ENCODE measurements at regions not wholly inside any gene's neighbourhood (a gene's known extent, or its start where the extent isn't known, plus 50 kb on each side); places are given as distances from the start of the nearest gene placed in this dataset.

DNA sequence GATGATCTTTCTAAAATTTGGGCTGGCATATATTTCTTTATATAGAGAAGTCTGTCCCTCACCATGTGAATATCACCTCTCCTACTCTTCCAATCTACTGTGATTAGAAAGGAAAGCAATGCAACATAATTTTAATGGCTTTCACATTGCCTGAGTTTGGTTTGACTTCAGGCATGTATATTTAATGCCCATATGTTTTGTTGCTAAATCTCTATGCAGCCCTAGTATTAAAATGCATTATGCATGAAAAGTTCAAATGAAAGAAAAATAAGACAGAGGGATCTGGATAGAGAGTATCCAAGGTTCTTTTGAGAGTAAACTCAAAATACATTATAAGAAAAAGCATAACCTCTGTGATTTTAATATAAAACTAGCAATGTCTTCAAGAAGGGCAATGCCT lies 518.3 kb downstream of the PRR16 start:
- intact Hi-C loops (cut with micrococcal nuclease) = no loop called here
- Histone ChIP-seq H3K9ac (ENCODE audit: low read length) (no peak overlapping the region), H3K27me3 (replicated peaks in 1 of 4; ENCODE audit: control extremely low read depth in 1 of 4, control insufficient read depth in 3 of 4, insufficient read depth in 4 of 4, low read length in 3 of 4) (no peaks in the 10 kb centered on the region), H4K20me1 (ENCODE audit: control insufficient read depth, insufficient read depth, low read length, poor library complexity, severe bottlenecking) (no peaks in the 10 kb centered on the region), H3K4me1 (ENCODE audit: control insufficient read depth in 2 of 2, insufficient read depth in 2 of 2, low read length in 2 of 2) (no peaks in the 10 kb centered on the region), H3K4me3 (ENCODE audit: control extremely low read depth in 1 of 5, extremely low read depth in 1 of 5, insufficient read depth in 1 of 5, low read depth in 2 of 5, low read length in 4 of 5) (no peak overlapping the region), H3K79me2 (ENCODE audit: control insufficient read depth, insufficient read depth, low read length) (no peaks in the 10 kb centered on the region), H3K4me2 (replicated peaks; ENCODE audit: low read depth, low read length, poor library complexity, severe bottlenecking) (no peak overlapping the region), H3K36me3 (replicated peaks in 1 of 2; ENCODE audit: control extremely low read depth in 1 of 2, control insufficient read depth in 1 of 2, extremely low read depth in 1 of 2, insufficient read depth in 2 of 2, low read length in 1 of 2) (no peaks in the 10 kb centered on the region), H3K27ac (ENCODE audit: low read length in 2 of 2) (no peak overlapping the region), H2AFZ (ENCODE audit: insufficient read depth, low read depth, low read length, poor library complexity, severe bottlenecking) (no peak overlapping the region), H3K9me3 (ENCODE audit: control extremely low read depth in 1 of 3, control insufficient read depth in 2 of 3, insufficient read depth in 1 of 3, low read length in 2 of 3) (no peaks in the 10 kb centered on the region)
- ChIA-PET POLR2A (no interaction called here), CTCF (no interaction called here)
- DNase-seq (no peak), ATAC-seq (ENCODE audit: low read depth) (no peak)
- Mint-ChIP-seq H3K27me3 (no peaks in the 10 kb centered on the region), H3K4me3 (no peak overlapping the region), H3K27ac (no peak overlapping the region), H3K9me3 (ENCODE audit: insufficient read depth) (no peaks in the 10 kb centered on the region), H3K4me1 (no peaks in the 10 kb centered on the region)
- no peak for TF ChIP-seq EZH2 (IDR thresholded peaks at IDR 0.05; ENCODE audit: borderline replicate concordance, insufficient read depth, low read depth, low read length, poor library complexity, severe bottlenecking)
- TF ChIP-seq, protein P1, sequence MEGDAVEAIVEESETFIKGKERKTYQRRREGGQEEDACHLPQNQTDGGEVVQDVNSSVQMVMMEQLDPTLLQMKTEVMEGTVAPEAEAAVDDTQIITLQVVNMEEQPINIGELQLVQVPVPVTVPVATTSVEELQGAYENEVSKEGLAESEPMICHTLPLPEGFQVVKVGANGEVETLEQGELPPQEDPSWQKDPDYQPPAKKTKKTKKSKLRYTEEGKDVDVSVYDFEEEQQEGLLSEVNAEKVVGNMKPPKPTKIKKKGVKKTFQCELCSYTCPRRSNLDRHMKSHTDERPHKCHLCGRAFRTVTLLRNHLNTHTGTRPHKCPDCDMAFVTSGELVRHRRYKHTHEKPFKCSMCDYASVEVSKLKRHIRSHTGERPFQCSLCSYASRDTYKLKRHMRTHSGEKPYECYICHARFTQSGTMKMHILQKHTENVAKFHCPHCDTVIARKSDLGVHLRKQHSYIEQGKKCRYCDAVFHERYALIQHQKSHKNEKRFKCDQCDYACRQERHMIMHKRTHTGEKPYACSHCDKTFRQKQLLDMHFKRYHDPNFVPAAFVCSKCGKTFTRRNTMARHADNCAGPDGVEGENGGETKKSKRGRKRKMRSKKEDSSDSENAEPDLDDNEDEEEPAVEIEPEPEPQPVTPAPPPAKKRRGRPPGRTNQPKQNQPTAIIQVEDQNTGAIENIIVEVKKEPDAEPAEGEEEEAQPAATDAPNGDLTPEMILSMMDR (IDR thresholded peaks at IDR 0.05) = no peak

DNA sequence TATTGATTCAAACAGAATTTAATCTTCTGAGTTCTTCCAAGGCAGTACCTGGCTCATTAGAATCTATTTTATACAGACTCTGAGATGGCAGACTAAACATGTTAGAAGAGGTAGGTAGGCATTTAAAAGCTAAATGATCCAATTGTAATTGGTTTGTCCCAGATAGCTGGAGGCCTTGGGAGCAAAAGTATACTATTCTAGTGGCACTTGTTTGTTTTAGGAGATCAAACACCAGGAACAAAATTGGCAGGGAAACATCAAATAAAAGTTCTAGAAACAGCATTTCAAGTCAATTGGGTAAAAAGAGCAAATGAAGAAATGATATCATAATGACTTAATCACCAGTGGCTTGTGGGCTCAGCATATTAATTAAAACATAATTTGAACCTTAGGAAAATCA lies 521.4 kb downstream of the PRR16 start:
- no peak overlapping the region for H3K4me3 Mint-ChIP-seq
- intact Hi-C loops (cut with micrococcal nuclease) = no loop called here

More for the DNA sequence above, 521.4 kb downstream of the PRR16 start:
- no peaks in the 10 kb centered on the region for H3K27me3 Mint-ChIP-seq
- Histone ChIP-seq H3K27ac (ENCODE audit: low read length in 2 of 2) (no peak overlapping the region), H3K27me3 (replicated peaks in 1 of 4; ENCODE audit: control extremely low read depth in 1 of 4, control insufficient read depth in 3 of 4, insufficient read depth in 4 of 4, low read length in 3 of 4) (no peaks in the 10 kb centered on the region), H3K4me1 (ENCODE audit: control insufficient read depth in 2 of 2, insufficient read depth in 2 of 2, low read length in 2 of 2) (no peaks in the 10 kb centered on the region), H3K79me2 (ENCODE audit: control insufficient read depth, insufficient read depth, low read length) (no peaks in the 10 kb centered on the region), H2AFZ (ENCODE audit: insufficient read depth, low read depth, low read length, poor library complexity, severe bottlenecking) (no peak overlapping the region), H3K9me3 (ENCODE audit: control extremely low read depth in 1 of 3, control insufficient read depth in 2 of 3, insufficient read depth in 1 of 3, low read length in 2 of 3) (no peaks in the 10 kb centered on the region), H3K36me3 (replicated peaks in 1 of 2; ENCODE audit: control extremely low read depth in 1 of 2, control insufficient read depth in 1 of 2, extremely low read depth in 1 of 2, insufficient read depth in 2 of 2, low read length in 1 of 2) (no peaks in the 10 kb centered on the region), H3K4me3 (ENCODE audit: control extremely low read depth in 1 of 5, extremely low read depth in 1 of 5, insufficient read depth in 1 of 5, low read depth in 2 of 5, low read length in 4 of 5) (no peak overlapping the region), H3K4me2 (replicated peaks; ENCODE audit: low read depth, low read length, poor library complexity, severe bottlenecking) (no peak overlapping the region), H3K9ac (ENCODE audit: low read length) (no peak overlapping the region), H4K20me1 (ENCODE audit: control insufficient read depth, insufficient read depth, low read length, poor library complexity, severe bottlenecking) (no peaks in the 10 kb centered on the region)
- H3K9me3 Mint-ChIP-seq (ENCODE audit: insufficient read depth) = no peaks in the 10 kb centered on the region
- TF ChIP-seq, protein P1 (IDR thresholded peaks at IDR 0.05) = no peak
- TF ChIP-seq EZH2 (IDR thresholded peaks at IDR 0.05; ENCODE audit: borderline replicate concordance, insufficient read depth, low read depth, low read length, poor library complexity, severe bottlenecking) = no peak
- ChIA-PET POLR2A (no interaction called here), CTCF (no interaction called here)
- H3K27ac Mint-ChIP-seq = no peak overlapping the region
- H3K4me1 Mint-ChIP-seq = no peaks in the 10 kb centered on the region
- no peak for ATAC-seq (ENCODE audit: low read depth)
- DNase-seq = no peak

Measured in B cell (primary cell).